ENCODE measurements at regions not wholly inside any gene's neighbourhood (a gene's known extent, or its start where the extent isn't known, plus 50 kb on each side); places are given as distances from the start of the nearest gene placed in this dataset.
A peak's percentile ranks its signal among the peaks of the same experiment; 100 is the strongest.
"Not testable (repeated sequence)": the region's sequence is repeated elsewhere in the genome, so short reads cannot be mapped to it uniquely, and the experiment has no call there.

- Mint-ChIP-seq H3K4me1 (ENCODE audit: low read depth) (peaks cover 3% of the 10 kb centered on the region), H3K27me3 (peaks cover 7% of the 10 kb centered on the region), H3K9me3 (ENCODE audit: low read depth) (no peaks in the 10 kb centered on the region), H3K4me3 (ENCODE audit: low read depth) (no peak overlapping the region), H3K27ac (no peak overlapping the region), H3K36me3 (ENCODE audit: insufficient read depth) (no peaks in the 10 kb centered on the region)
- TF ChIP-seq CTCF (IDR thresholded peaks at IDR 0.05; ENCODE audit: unreplicated experiment) = no peak
- DNase-seq (ENCODE audit: low spot score, unreplicated experiment) = no peak
Observed at GRCh38 chr9:68631811-68632210, 73.2 kb upstream of the PIP5K1B start.

GRCh38 chr9:68637020-68637419 lies 68.0 kb upstream of the PIP5K1B start:
- Mint-ChIP-seq H3K4me3 (ENCODE audit: low read depth) (no peak overlapping the region), H3K27me3 (peaks cover 4% of the 10 kb centered on the region), H3K4me1 (ENCODE audit: low read depth) (peaks cover 11% of the 10 kb centered on the region), H3K9me3 (ENCODE audit: low read depth) (no peaks in the 10 kb centered on the region), H3K36me3 (ENCODE audit: insufficient read depth) (no peaks in the 10 kb centered on the region), H3K27ac (peak overlapping the region; percentile 45)
- no peak for DNase-seq (ENCODE audit: low spot score, unreplicated experiment)
- TF ChIP-seq CTCF (IDR thresholded peaks at IDR 0.05; ENCODE audit: unreplicated experiment) = no peak

GRCh38 chr9:68639261-68639660 lies 65.8 kb upstream of the PIP5K1B start:
- DNase-seq (ENCODE audit: low spot score, unreplicated experiment); H3K27me3 Mint-ChIP-seq; H3K9me3 Mint-ChIP-seq (ENCODE audit: low read depth); H3K36me3 Mint-ChIP-seq (ENCODE audit: insufficient read depth); H3K27ac Mint-ChIP-seq; H3K4me3 Mint-ChIP-seq (ENCODE audit: low read depth): not testable (repeated sequence)
- H3K4me1 Mint-ChIP-seq (ENCODE audit: low read depth) = peaks cover 11% of the 10 kb centered on the region

GRCh38 chr9:68640421-68641089 lies 64.5 kb upstream of the PIP5K1B start:
- H3K36me3 Mint-ChIP-seq (ENCODE audit: insufficient read depth) = no peaks in the 10 kb centered on the region
- no peak overlapping the region for H3K4me3 Mint-ChIP-seq (ENCODE audit: low read depth)
- peaks cover 11% of the 10 kb centered on the region for H3K4me1 Mint-ChIP-seq (ENCODE audit: low read depth)
- no peak overlapping the region for H3K27ac Mint-ChIP-seq
- no peak for DNase-seq (ENCODE audit: low spot score, unreplicated experiment)
- H3K9me3 Mint-ChIP-seq (ENCODE audit: low read depth) = no peaks in the 10 kb centered on the region
- H3K27me3 Mint-ChIP-seq = peaks cover 4% of the 10 kb centered on the region
- no peak for TF ChIP-seq CTCF (IDR thresholded peaks at IDR 0.05; ENCODE audit: unreplicated experiment)

GRCh38 chr9:68643901-68644809 lies 60.9 kb upstream of the PIP5K1B start:
- Mint-ChIP-seq H3K9me3 (ENCODE audit: low read depth) (no peaks in the 10 kb centered on the region), H3K4me1 (ENCODE audit: low read depth) (no peaks in the 10 kb centered on the region), H3K4me3 (ENCODE audit: low read depth) (no peak overlapping the region), H3K27ac (no peak overlapping the region), H3K36me3 (ENCODE audit: insufficient read depth) (no peaks in the 10 kb centered on the region), H3K27me3 (peaks cover 4% of the 10 kb centered on the region)
- DNase-seq (ENCODE audit: low spot score, unreplicated experiment) = no peak
- TF ChIP-seq CTCF (IDR thresholded peaks at IDR 0.05; ENCODE audit: unreplicated experiment) = no peak
